A549 (cell line): ENCODE measurements at regions not wholly inside any gene's neighbourhood (a gene's known extent, or its start where the extent isn't known, plus 50 kb on each side); places are given as distances from the start of the nearest gene placed in this dataset.

ENCODE experiments used
- CTCF ChIP-seq: fragments of >200 bp; sonication (Bioruptor Twin); formaldehyde crosslinking; IDR thresholded peaks from 3 replicates; pipeline ENCODE4 v1.5.1; 2016
- EP300 ChIP-seq, 2 experiments: fragments of >200 bp; sonication (Bioruptor Twin); formaldehyde crosslinking; IDR thresholded peaks; 2 replicates in 1 of 2; 3 replicates in 1 of 2; pipeline ENCODE4 v1.6.1; 2016 to 2017
- JUNB ChIP-seq: fragments of >200 bp; sonication (Bioruptor Twin); formaldehyde crosslinking; IDR thresholded peaks from 2 replicates; pipeline ENCODE4 v1.6.1; 2016
- KDM1A ChIP-seq: fragments of 200-600 bp; sonication (generic); IDR thresholded peaks from 2 replicates; pipeline ENCODE4 v1.6.1; 2016; ENCODE audit warnings: low read depth, mild to moderate bottlenecking
- MAFK ChIP-seq: fragments of 450-650 bp; IDR thresholded peaks from 2 replicates; pipeline ENCODE4 v1.6.1; 2014; ENCODE audit not compliant: partially characterized antibody
- MAZ ChIP-seq: fragments of 150-350 bp; IDR thresholded peaks from 2 replicates; pipeline ENCODE4 v1.6.1; 2014; ENCODE audit warnings: antibody characterized with exemption, low read depth, low read length, borderline replicate concordance
- MYC ChIP-seq: IDR thresholded peaks from 2 replicates; pipeline ENCODE4 v1.6.1; 2012; ENCODE audit warnings: mild to moderate bottlenecking, inconsistent platforms, low read length, improper control_type of control experiment, borderline replicate concordance
- NFE2L2 ChIP-seq: fragments of 150-350 bp; conservative IDR thresholded peaks from 2 replicates; pipeline ENCODE4 v1.6.1; 2014; ENCODE audit warnings: low read length
- POLR2A ChIP-seq: IDR thresholded peaks from 2 replicates; pipeline ENCODE4 v1.6.1; 2012; ENCODE audit warnings: mild to moderate bottlenecking, low read length
- SMC3 ChIP-seq: fragments of >200 bp; sonication (Bioruptor Twin); formaldehyde crosslinking; IDR thresholded peaks from 3 replicates; pipeline ENCODE4 v1.6.1; 2018; ENCODE audit warnings: inconsistent platforms
- SREBF2 ChIP-seq: fragments of 450-650 bp; IDR thresholded peaks from 2 replicates; pipeline ENCODE4 v1.6.1; 2014; ENCODE audit warnings: mild to moderate bottlenecking, moderate library complexity
- USF2 ChIP-seq: fragments of 450-650 bp; IDR thresholded peaks from 2 replicates; pipeline ENCODE4 v1.6.1; 2014; ENCODE audit warnings: antibody characterized with exemption

GRCh38 chr2:146119586-146119985, 1599.7 kb upstream of the ZEB2 start:
- no peak for TF ChIP-seq CTCF
- no peak for TF ChIP-seq POLR2A
- no peak for TF ChIP-seq SREBF2
- no peak for TF ChIP-seq NFE2L2
- no peak for TF ChIP-seq USF2
- TF ChIP-seq SMC3, result no peak
- TF ChIP-seq MAZ, result no peak
- no peak for TF ChIP-seq JUNB
- no peak for TF ChIP-seq MAFK
- TF ChIP-seq KDM1A, result no peak
- no peak for TF ChIP-seq MYC
- no peak for TF ChIP-seq EP300 (IDR thresholded peaks at IDR 0.05)
